SK-N-SH (cell line): ENCODE measurements at regions not wholly inside any gene's neighbourhood (a gene's known extent, or its start where the extent isn't known, plus 50 kb on each side); places are given as distances from the start of the nearest gene placed in this dataset.

Experiments used
- CTCF ChIA-PET: fragments of 300-600, 350-600 bp; formaldehyde crosslinking; extraction: SDS; loops from one replicate; lab custom pipeline; 2021; lab: Yijun Ruan, JAX
- POLR2A ChIA-PET: fragments of 350-600 bp; sonication (Branson Sonifier 250); formaldehyde crosslinking; extraction: SDS; loops from one replicate; lab custom pipeline; 2020; ENCODE audit warnings: antibody characterized with exemption, inconsistent platforms; lab: Yijun Ruan, JAX
- DNase-seq: peaks from one replicate; pipeline ENCODE4 v3.0.0; 2012
- H2AFZ ChIP-seq: fragments of 200-600 bp; sonication (generic); 2 replicates; pipeline ENCODE4 v1.8.1; 2016; ENCODE audit warnings: antibody characterized with exemption, mild to moderate bottlenecking, low read depth
- H3F3A ChIP-seq: fragments of 200-600 bp; sonication (generic); replicated peaks from 2 replicates; pipeline ENCODE3; 2016; ENCODE audit warnings: antibody characterized with exemption, mild to moderate bottlenecking; ENCODE audit not compliant: insufficient read depth
- H3K27ac ChIP-seq, 2 experiments: fragments of 200-500 bp in 1 of 2; fragments of 200-600 bp in 1 of 2; sonication (Bioruptor generic) in 1 of 2; sonication (generic), shearing (Covaris generic) in 1 of 2; 2 replicates each; pipeline versions ENCODE4 v1.5.1 to v1.6.1; 2014 to 2016; ENCODE audit warnings: low read depth in 2 of 2, inconsistent platforms in 1 of 2, low read length in 1 of 2, mild to moderate bottlenecking in 1 of 2, mixed read lengths in 1 of 2
- H3K27me3 ChIP-seq: fragments of 200-600 bp; sonication (generic), shearing (Covaris generic); 2 replicates; pipeline ENCODE4 v1.6.1; 2016; ENCODE audit warnings: mixed run types; ENCODE audit not compliant: insufficient read depth
- H3K36me3 ChIP-seq, 2 experiments: fragments of 200-500 bp in 1 of 2; fragments of 200-600 bp in 1 of 2; sonication (Bioruptor generic) in 1 of 2; sonication (generic) in 1 of 2; replicated peaks in 1 of 2; 2 replicates each; pipeline versions ENCODE3 to v1.5.1; 2014 to 2016; ENCODE audit warnings: low read length in 1 of 2, mild to moderate bottlenecking in 1 of 2; ENCODE audit not compliant: insufficient read depth in 2 of 2, control insufficient read depth in 1 of 2
- H3K4me1 ChIP-seq, 2 experiments: fragments of 200-500 bp in 1 of 2; fragments of 200-600 bp in 1 of 2; sonication (Bioruptor generic) in 1 of 2; sonication (generic), shearing (Covaris generic) in 1 of 2; 2 replicates each; pipeline versions ENCODE4 v1.5.1 to v1.6.1; 2014 to 2016; ENCODE audit warnings: low read depth in 1 of 2, low read length in 1 of 2, mixed run types in 1 of 2; ENCODE audit not compliant: insufficient read depth in 2 of 2, control insufficient read depth in 1 of 2
- H3K4me2 ChIP-seq: fragments of 200-600 bp; sonication (generic), shearing (Covaris generic); 2 replicates; pipeline ENCODE4 v1.6.1; 2017; ENCODE audit warnings: mixed run types
- H3K4me3 ChIP-seq, 2 experiments: fragments of 200-500 bp in 1 of 2; fragments of 200-600 bp in 1 of 2; sonication (Bioruptor generic) in 1 of 2; sonication (generic), shearing (Covaris generic) in 1 of 2; 2 replicates each; pipeline versions ENCODE4 v1.5.1 to v1.8.1; 2014 to 2016; ENCODE audit warnings: low read depth in 2 of 2, inconsistent platforms in 1 of 2, low read length in 1 of 2, mild to moderate bottlenecking in 1 of 2, mixed read lengths in 1 of 2, moderate library complexity in 1 of 2
- H3K79me2 ChIP-seq: fragments of 200-600 bp; sonication (generic); 2 replicates; pipeline ENCODE4 v1.8.1; 2017; ENCODE audit warnings: mild to moderate bottlenecking; ENCODE audit not compliant: insufficient read depth
- H3K9ac ChIP-seq: fragments of 200-600 bp; sonication (generic); 2 replicates; pipeline ENCODE4 v1.6.1; 2017; ENCODE audit warnings: mixed run types
- H3K9me2 ChIP-seq: fragments of 200-600 bp; sonication (generic); 2 replicates; pipeline ENCODE4 v1.6.1; 2017; ENCODE audit warnings: mixed run types
- H3K9me3 ChIP-seq: fragments of 200-600 bp; sonication (generic); 2 replicates; pipeline ENCODE4 v1.6.1; 2017; ENCODE audit warnings: mixed run types, mild to moderate bottlenecking, moderate library complexity
- H4K20me1 ChIP-seq: fragments of 200-600 bp; sonication (generic); 2 replicates; pipeline ENCODE4 v1.6.1; 2017; ENCODE audit warnings: mild to moderate bottlenecking, mixed run types; ENCODE audit not compliant: insufficient read depth
- CHD2 ChIP-seq: fragments of 150-350 bp; IDR thresholded peaks from 2 replicates; pipeline ENCODE4 v1.6.1; 2018; ENCODE audit warnings: low read length; ENCODE audit not compliant: partially characterized antibody
- EZH2phosphoT487 ChIP-seq: fragments of 200-600 bp; sonication (generic); IDR thresholded peaks from 2 replicates; pipeline ENCODE4 v1.6.1; 2017; ENCODE audit warnings: low read depth, mixed run types, mild to moderate bottlenecking, antibody characterized with exemption, moderate library complexity, borderline replicate concordance
- GABPA ChIP-seq: IDR thresholded peaks from 2 replicates; pipeline ENCODE4 v1.4.0; 2012; ENCODE audit warnings: low read depth, mild to moderate bottlenecking
- GATA2 ChIP-seq: sonication (generic); formaldehyde crosslinking; IDR thresholded peaks from 2 replicates; pipeline ENCODE4 v1.5.0; 2020; ENCODE audit warnings: mild to moderate bottlenecking, missing genetic modification reagents
- JUND ChIP-seq: IDR thresholded peaks from 2 replicates; pipeline ENCODE4 v1.4.0; 2012
- MEF2A ChIP-seq: IDR thresholded peaks from 2 replicates; pipeline ENCODE4 v1.4.0; 2012; ENCODE audit warnings: low read depth, borderline replicate concordance
- MXI1 ChIP-seq: IDR thresholded peaks from 2 replicates; pipeline ENCODE4 v1.6.1; 2012; ENCODE audit warnings: mild to moderate bottlenecking, low read depth, low read length, improper control_type of control experiment
- NRF1 ChIP-seq: IDR thresholded peaks from 2 replicates; pipeline ENCODE4 v1.6.1; 2012; ENCODE audit warnings: low read depth, mild to moderate bottlenecking, low read length
- POLR2AphosphoS5 ChIP-seq: IDR thresholded peaks from 2 replicates; pipeline ENCODE4 v1.6.1; 2012; ENCODE audit warnings: low read depth, low read length
- RAD21 ChIP-seq: IDR thresholded peaks from 2 replicates; pipeline ENCODE4 v1.6.1; 2012; ENCODE audit warnings: mild to moderate bottlenecking, low read length
- RFX5 ChIP-seq: IDR thresholded peaks from 2 replicates; pipeline ENCODE4 v1.6.1; 2012; ENCODE audit warnings: mild to moderate bottlenecking, improper control_type of control experiment, low read length
- SMC3 ChIP-seq: IDR thresholded peaks from 2 replicates; pipeline ENCODE4 v1.6.1; 2012; ENCODE audit warnings: low read depth, low read length, improper control_type of control experiment
- TAF1 ChIP-seq: IDR thresholded peaks from 2 replicates; pipeline ENCODE4 v1.6.1; 2012; ENCODE audit warnings: low read depth, mild to moderate bottlenecking, low read length, moderate library complexity, borderline replicate concordance
- TCF12 ChIP-seq: IDR thresholded peaks from 2 replicates; pipeline ENCODE4 v1.4.0; 2012
- TEAD4 ChIP-seq: IDR thresholded peaks from 2 replicates; pipeline ENCODE4 v1.4.0; 2012; ENCODE audit warnings: mild to moderate bottlenecking, borderline replicate concordance; ENCODE audit not compliant: insufficient read depth
- USF1 ChIP-seq: IDR thresholded peaks from 2 replicates; pipeline ENCODE4 v1.4.0; 2012; ENCODE audit warnings: low read depth, borderline replicate concordance
- WGBS: methylation state at CpG from one replicate; pipeline ENCODE4 v1.1.6; 2017; ENCODE audit warnings: low lambda C conversion rate; 5-methylcytosine and 5-hydroxymethylcytosine counted together
- TF ChIP-seq, protein P1 (sequence below): fragments of 200-600 bp; sonication (generic); IDR thresholded peaks from 2 replicates; pipeline ENCODE4 v1.6.1; 2017; ENCODE audit warnings: antibody characterized with exemption, mild to moderate bottlenecking, moderate library complexity
- TF ChIP-seq, protein P2 (sequence below): IDR thresholded peaks from 2 replicates; pipeline ENCODE4; 2012
- TF ChIP-seq, protein P3 (sequence below): fragments of 150-350 bp; IDR thresholded peaks from 2 replicates; pipeline ENCODE4 v1.6.1; 2016; ENCODE audit warnings: mild to moderate bottlenecking, low read depth, low read length
- TF ChIP-seq, protein P4 (sequence below): IDR thresholded peaks from 2 replicates; pipeline ENCODE4 v1.4.0; 2012; ENCODE audit warnings: low read depth

- POLR2A ChIA-PET, result no interaction called here
- Histone ChIP-seq H3K27me3 (no peaks in the 10 kb centered on the region), H3K36me3 (no peaks in the 10 kb centered on the region), H3K79me2 (no peaks in the 10 kb centered on the region), H2AFZ (no peak overlapping the region), H4K20me1 (no peaks in the 10 kb centered on the region), H3K4me3 (no peak overlapping the region), H3K4me1 (no peaks in the 10 kb centered on the region), H3K9me2 (no peaks in the 10 kb centered on the region), H3K4me2 (no peak overlapping the region), H3K9me3 (no peaks in the 10 kb centered on the region; the same call in 1 of the 2 replicates), H3K27ac (no peak overlapping the region), H3F3A (no peaks in the 10 kb centered on the region), H3K9ac (no peak overlapping the region)
- no peak for DNase-seq
- CTCF ChIA-PET, result no interaction called here
- WGBS, result 67% methylated on average over 3 of the region's 14 CpGs
- TF ChIP-seq, protein P1, sequence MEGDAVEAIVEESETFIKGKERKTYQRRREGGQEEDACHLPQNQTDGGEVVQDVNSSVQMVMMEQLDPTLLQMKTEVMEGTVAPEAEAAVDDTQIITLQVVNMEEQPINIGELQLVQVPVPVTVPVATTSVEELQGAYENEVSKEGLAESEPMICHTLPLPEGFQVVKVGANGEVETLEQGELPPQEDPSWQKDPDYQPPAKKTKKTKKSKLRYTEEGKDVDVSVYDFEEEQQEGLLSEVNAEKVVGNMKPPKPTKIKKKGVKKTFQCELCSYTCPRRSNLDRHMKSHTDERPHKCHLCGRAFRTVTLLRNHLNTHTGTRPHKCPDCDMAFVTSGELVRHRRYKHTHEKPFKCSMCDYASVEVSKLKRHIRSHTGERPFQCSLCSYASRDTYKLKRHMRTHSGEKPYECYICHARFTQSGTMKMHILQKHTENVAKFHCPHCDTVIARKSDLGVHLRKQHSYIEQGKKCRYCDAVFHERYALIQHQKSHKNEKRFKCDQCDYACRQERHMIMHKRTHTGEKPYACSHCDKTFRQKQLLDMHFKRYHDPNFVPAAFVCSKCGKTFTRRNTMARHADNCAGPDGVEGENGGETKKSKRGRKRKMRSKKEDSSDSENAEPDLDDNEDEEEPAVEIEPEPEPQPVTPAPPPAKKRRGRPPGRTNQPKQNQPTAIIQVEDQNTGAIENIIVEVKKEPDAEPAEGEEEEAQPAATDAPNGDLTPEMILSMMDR, result no peak
- TF ChIP-seq JUND, result no peak
- no peak for TF ChIP-seq TCF12
- TF ChIP-seq RFX5, result no peak
- no peak for TF ChIP-seq SMC3
- TF ChIP-seq TAF1, result no peak
- TF ChIP-seq, protein P2, sequence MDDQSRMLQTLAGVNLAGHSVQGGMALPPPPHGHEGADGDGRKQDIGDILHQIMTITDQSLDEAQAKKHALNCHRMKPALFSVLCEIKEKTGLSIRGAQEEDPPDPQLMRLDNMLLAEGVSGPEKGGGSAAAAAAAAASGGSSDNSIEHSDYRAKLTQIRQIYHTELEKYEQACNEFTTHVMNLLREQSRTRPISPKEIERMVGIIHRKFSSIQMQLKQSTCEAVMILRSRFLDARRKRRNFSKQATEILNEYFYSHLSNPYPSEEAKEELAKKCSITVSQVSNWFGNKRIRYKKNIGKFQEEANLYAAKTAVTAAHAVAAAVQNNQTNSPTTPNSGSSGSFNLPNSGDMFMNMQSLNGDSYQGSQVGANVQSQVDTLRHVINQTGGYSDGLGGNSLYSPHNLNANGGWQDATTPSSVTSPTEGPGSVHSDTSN, result no peak
- TF ChIP-seq TEAD4, result no peak
- TF ChIP-seq NRF1, result no peak
- TF ChIP-seq, protein P3, sequence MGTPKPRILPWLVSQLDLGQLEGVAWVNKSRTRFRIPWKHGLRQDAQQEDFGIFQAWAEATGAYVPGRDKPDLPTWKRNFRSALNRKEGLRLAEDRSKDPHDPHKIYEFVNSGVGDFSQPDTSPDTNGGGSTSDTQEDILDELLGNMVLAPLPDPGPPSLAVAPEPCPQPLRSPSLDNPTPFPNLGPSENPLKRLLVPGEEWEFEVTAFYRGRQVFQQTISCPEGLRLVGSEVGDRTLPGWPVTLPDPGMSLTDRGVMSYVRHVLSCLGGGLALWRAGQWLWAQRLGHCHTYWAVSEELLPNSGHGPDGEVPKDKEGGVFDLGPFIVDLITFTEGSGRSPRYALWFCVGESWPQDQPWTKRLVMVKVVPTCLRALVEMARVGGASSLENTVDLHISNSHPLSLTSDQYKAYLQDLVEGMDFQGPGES, result no peak
- TF ChIP-seq MXI1, result no peak
- no peak for TF ChIP-seq MEF2A
- no peak for TF ChIP-seq POLR2AphosphoS5
- no peak for TF ChIP-seq USF1
- no peak for TF ChIP-seq RAD21
- TF ChIP-seq CHD2, result no peak
- TF ChIP-seq GABPA, result no peak
- TF ChIP-seq GATA2 (CRISPR knock-in tag), result no peak
- no peak for TF ChIP-seq EZH2phosphoT487
- TF ChIP-seq, protein P4, sequence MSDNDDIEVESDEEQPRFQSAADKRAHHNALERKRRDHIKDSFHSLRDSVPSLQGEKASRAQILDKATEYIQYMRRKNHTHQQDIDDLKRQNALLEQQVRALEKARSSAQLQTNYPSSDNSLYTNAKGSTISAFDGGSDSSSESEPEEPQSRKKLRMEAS, result no peak
These were observed 698.7 kb downstream of the SLITRK1 start for GRCh38 chr13:83183439-83184149.
